ENCODE measurements at regions not wholly inside any gene's neighbourhood (a gene's known extent, or its start where the extent isn't known, plus 50 kb on each side); places are given as distances from the start of the nearest gene placed in this dataset.

DNA sequence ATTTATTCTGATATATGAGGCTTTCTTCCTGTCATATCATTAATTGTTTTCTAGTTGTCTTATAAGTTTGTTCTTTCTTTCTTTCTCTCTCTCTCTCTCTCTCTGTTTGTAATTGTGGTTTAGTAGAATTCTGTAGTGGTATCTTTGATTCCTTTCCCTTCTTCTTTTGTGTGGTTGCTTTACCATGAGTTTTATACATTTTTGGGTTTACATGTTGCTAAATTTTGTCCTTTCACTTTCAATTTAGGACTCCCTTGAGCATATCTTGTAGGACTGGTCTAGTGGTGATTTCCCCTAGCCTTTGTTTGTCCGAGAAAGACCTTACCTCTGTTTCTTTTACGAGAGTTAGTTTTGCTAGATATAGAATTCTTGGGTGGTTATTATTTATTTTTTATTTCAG lies 162.3 kb upstream of the CHRM3 start:
- no peak for DNase-seq (ENCODE audit: low spot score)
- intact Hi-C loops (cut with DNase I): no loop called here

GRCh38 chr1:239222999-239223398 lies 163.4 kb upstream of the CHRM3 start:
- DNase-seq (ENCODE audit: low spot score): no peak
- intact Hi-C loops (cut with DNase I): no loop called here

- intact Hi-C loops (cut with DNase I): no loop called here
- DNase-seq (ENCODE audit: low spot score): no peak
Observed at GRCh38 chr1:239221656-239222055, 164.7 kb upstream of the CHRM3 start.

- intact Hi-C loops (cut with DNase I): no loop called here
- no peak for DNase-seq (ENCODE audit: low spot score)
Observed at GRCh38 chr1:239219679-239220078, 166.7 kb upstream of the CHRM3 start.

DNA sequence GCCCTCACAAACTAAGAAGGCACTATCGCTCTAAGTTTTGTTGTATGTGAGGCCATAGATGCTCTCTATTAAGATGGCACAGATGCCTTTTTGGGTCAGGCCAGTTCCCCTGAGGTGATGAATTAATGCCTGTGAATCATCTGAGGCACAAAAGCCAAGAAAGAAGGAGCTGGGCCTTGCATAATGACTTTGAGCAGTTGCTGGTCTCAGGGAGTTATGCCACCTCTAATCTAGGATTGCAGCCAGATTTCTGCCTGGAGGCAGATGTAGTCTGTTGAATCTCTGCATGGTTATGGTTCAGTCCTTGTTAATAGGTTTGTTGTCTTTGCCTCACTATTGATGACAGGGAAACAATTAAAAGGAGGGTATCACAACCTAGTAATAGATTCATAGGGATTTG lies 168.1 kb upstream of the CHRM3 start:
- no peak for DNase-seq (ENCODE audit: low spot score)
- intact Hi-C loops (cut with DNase I): no loop called here

GRCh38 chr1:239212811-239213220 lies 173.6 kb upstream of the CHRM3 start:
- intact Hi-C loops (cut with DNase I): no loop called here
- no peak for DNase-seq (ENCODE audit: low spot score)

DNA sequence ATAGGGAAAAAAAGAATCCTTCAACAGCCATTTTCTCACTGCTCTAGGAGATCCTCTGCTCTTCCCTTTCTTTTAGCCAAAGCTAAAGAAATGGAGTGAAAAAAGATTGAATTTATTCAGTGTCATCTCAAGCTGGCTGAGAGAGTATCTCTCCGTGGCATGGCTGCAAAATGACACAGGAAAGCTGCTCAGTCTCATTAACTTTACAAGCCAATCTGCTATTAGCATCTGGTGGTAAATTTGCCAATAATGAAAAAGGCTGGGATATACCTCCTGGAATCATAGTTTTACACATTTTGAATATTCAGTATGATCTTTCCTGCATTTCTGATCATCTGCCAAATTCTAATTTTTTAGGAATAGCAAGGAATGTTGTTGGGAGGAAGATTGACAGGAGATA lies 176.8 kb upstream of the CHRM3 start:
- intact Hi-C loops (cut with DNase I): no loop called here
- DNase-seq (ENCODE audit: low spot score): no peak

GRCh38 chr1:239204401-239204800 lies 182.0 kb upstream of the CHRM3 start:
- DNase-seq (ENCODE audit: low spot score): no peak
- intact Hi-C loops (cut with DNase I): no loop called here

DNA sequence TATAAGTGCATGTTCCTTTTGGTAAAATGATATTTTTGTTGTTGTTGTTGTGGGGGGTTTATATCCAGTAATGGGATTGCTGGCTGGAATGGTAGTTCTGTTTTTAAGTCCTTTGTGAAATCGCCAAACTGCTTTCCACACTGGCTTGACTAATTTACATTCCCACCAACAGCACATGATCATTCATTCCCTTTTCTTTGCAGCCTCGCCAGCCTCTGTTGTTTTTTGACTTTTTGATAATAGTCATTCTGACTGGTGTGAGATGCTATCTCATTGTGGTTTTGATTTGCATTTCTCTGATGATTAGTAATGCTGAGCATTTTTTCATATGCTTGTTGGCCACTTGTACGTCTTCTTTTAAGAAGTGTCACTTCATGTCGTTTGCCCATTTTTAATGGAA lies 188.5 kb upstream of the CHRM3 start:
- no peak for DNase-seq (ENCODE audit: low spot score)
- intact Hi-C loops (cut with DNase I): no loop called here

DNA sequence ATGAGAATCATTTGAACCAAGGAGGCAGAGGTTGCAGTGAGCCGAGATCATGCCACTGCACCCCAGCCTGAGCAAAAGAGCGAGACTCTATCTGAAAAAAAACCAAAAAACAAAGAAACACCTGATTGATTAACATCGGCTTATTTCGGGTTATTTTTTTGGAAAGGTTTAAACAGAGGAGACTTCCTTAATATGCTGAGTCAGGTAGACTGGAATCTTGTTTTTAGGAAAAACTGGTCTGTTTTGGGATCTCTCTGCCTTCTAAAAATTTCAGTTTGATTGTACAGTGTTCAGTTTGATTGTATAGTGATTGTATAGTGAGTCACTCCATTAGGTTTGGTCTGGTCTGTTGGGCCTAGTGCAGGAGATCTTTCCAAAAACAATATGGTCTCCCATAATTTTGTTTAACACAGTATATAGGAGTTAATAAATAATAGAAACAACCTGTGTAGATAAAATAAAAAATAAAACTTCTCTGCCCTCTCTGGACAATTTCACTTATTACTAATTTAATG lies 196.3 kb upstream of the CHRM3 start:
- no peak for DNase-seq (ENCODE audit: low spot score)
- intact Hi-C loops (cut with DNase I): no loop called here

DNA sequence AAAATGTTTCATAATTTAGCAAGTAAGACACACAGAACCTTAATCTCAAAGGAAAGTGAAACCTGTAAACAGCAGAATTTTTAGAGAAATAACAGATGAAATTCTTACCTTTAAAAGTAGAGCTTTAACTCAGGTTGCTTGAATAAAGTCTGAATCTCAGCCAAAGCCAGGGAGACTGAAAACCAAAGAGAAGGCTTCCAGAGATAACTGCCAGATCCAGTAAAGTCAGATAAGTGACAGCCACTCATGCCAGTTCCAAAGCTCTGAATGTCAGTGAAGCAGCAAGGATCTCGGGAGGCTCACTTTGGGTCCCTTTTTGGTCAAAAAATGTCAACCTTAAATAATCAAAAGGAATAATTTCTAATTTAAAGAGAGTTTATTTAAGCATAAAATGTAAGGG lies 199.9 kb upstream of the CHRM3 start:
- intact Hi-C loops (cut with DNase I): no loop called here
- DNase-seq (ENCODE audit: low spot score): no peak

DNA sequence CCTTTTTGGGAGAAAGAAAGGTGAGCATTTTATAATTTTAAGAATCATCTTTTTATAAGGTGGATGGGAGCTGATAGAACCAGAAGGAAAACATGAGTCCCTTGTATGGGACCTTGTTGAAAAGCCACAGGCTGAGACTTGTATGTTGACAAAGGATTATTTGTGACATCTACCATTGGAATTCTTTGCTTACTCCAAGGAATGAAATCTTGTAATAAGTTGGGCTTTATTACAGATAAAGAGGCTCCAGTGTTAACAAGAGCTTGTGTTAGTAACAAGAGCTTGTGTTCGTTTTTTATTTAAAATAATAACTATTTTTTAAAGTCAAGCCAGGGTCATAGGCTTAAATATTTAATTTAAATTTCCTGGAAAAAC lies 201.1 kb upstream of the CHRM3 start:
- no peak for DNase-seq (ENCODE audit: low spot score)
- intact Hi-C loops (cut with DNase I): no loop called here

DNA sequence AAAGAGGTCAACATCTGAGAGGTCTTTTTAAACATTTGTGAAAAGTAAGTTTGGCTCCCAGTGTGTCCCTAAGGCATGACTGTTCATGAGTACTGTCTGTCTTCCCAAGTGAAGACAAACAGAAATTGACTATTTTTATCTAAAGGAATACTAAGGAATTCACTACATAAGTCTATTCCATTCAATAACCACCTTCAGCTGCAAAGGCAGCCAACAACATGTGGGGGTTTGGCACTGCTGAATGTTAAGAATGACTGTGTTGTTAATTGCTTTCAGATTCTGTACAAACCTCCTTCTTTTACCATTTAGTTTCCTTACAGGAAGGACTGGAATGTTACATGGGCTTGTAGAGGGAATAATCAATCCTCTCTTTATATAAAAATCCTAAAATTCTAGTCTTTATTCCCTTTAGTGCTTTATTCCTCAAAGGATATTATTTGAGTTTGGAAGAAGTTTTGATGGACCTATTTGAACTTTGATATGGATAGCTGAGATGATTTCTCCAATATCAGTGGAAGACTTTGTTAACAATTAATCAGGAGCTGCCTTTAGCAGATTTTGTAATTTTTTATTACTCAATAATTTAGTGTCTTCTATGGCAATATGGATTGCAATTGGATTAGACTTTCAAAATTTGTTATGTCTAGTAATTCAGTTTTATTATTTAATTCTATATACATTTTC lies 201.7 kb upstream of the CHRM3 start:
- intact Hi-C loops (cut with DNase I): no loop called here
- no peak for DNase-seq (ENCODE audit: low spot score)

DNA sequence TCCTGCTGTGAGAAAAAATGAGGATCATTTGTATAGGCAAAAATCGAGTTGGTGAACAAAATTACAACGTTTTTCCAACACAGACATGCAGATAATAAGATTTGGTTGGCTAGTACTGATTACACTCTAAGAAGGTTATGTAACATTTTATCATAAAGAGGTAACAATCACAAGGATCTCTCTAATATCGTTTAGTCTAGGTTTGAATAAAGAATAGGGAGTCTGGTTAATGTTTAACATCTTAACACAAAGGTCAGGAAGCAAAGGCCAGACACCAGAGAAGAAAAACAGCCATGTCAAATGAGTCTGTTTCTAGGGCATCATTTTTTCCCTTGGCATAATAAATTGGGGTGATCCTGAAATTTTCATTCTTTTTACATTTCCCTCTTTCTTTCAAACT lies 207.4 kb upstream of the CHRM3 start:
- intact Hi-C loops (cut with DNase I): no loop called here

GRCh38 chr1:239174880-239175279 lies 211.5 kb upstream of the CHRM3 start:
- no peak for DNase-seq (ENCODE audit: low spot score)

More for the DNA sequence above, 207.4 kb upstream of the CHRM3 start:
- no peak for DNase-seq (ENCODE audit: low spot score)

GRCh38 chr1:239170828-239171227 lies 215.5 kb upstream of the CHRM3 start:
- DNase-seq (ENCODE audit: low spot score): no peak
- intact Hi-C loops (cut with DNase I): no loop called here

More at GRCh38 chr1:239174880-239175279, 211.5 kb upstream of the CHRM3 start:
- intact Hi-C loops (cut with DNase I): no loop called here

DNA sequence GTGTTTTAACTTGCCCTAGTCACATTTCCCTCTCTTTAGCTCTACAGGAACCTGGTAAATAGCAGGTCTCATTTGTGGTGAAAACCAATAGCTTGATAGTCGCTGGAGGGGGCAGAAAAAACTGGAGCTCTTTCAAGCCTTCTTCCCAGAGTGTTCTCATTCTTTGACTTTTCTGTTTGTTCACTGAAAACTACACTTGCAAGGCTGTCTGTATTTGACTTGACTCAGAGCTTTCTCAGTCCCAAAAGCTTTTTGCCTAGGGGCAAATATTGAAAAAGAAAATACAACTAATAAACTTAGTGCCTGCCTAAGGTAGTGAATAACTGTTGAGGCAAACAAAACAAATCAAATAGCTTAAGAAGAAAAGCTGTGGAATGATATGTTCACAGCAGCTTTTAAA lies 217.1 kb upstream of the CHRM3 start:
- no peak for DNase-seq (ENCODE audit: low spot score)
- intact Hi-C loops (cut with DNase I): no loop called here

- intact Hi-C loops (cut with DNase I): no loop called here
- DNase-seq (ENCODE audit: low spot score): no peak
Observed at GRCh38 chr1:239164451-239165180, 221.8 kb upstream of the CHRM3 start.

- intact Hi-C loops (cut with DNase I): no loop called here
- no peak for DNase-seq (ENCODE audit: low spot score)
Observed at GRCh38 chr1:239155466-239156091, 230.8 kb upstream of the CHRM3 start.

- no peak for DNase-seq (ENCODE audit: low spot score)
- intact Hi-C loops (cut with DNase I): no loop called here
Observed at GRCh38 chr1:239151937-239152336, 234.4 kb upstream of the CHRM3 start.

- intact Hi-C loops (cut with DNase I): no loop called here
- DNase-seq (ENCODE audit: low spot score): no peak
Observed at GRCh38 chr1:239140968-239141367, 245.4 kb upstream of the CHRM3 start.
